ENCODE measurements at regions not wholly inside any gene's neighbourhood (a gene's known extent, or its start where the extent isn't known, plus 50 kb on each side); places are given as distances from the start of the nearest gene placed in this dataset.

GRCh38 chr22:49045276-49045675, 782.4 kb downstream of the BRD1 start:
- TF ChIP-seq CTCF (IDR thresholded peaks at IDR 0.05; ENCODE audit: low read length) (no peak), EZH2 (optimal IDR thresholded peaks at IDR 0.05; ENCODE audit: low read depth, low read length) (no peak)

All from MM.1S (cell line).